Caco-2 (cell line): ENCODE measurements at regions not wholly inside any gene's neighbourhood (a gene's known extent, or its start where the extent isn't known, plus 50 kb on each side); places are given as distances from the start of the nearest gene placed in this dataset.

Experiments
- BruUV-seq: library from RNA; stranded (reverse); fragments of 400-500 nt; replicated peaks from 2 replicates; lab custom pipeline; 2021; lab: Mats Ljungman, UMichigan
- CTCF ChIA-PET: fragments of 300-600 bp; sonication (Branson Sonifier 250); formaldehyde crosslinking; loops from one replicate; lab custom pipeline; 2022; ENCODE audit warnings: antibody characterized with exemption; lab: Charles Lee
- POLR2A ChIA-PET: fragments of 300-600 bp; sonication (Branson Sonifier 250); formaldehyde crosslinking; loops from one replicate; lab custom pipeline; 2022; ENCODE audit warnings: antibody characterized with exemption; lab: Charles Lee
- DNase-seq, 2 experiments: peaks; one replicate each; pipeline versions ENCODE4 v3.0.0 to v3.0.0-alpha.2; 2020 to 2022
- H3K27me3 ChIP-seq: replicated peaks from 2 replicates; pipeline ENCODE4 v1.6.0; 2011; ENCODE audit warnings: low read length; ENCODE audit not compliant: control insufficient read depth, insufficient read depth
- H3K36me3 ChIP-seq: 2 replicates; pipeline ENCODE4 v1.5.1; 2011; ENCODE audit warnings: low read length; ENCODE audit not compliant: control insufficient read depth, insufficient read depth
- H3K4me1 ChIP-seq: fragments of 250-450 bp; sonication (Bioruptor Pico); 2 replicates; pipeline ENCODE4 v1.5.1; 2020; ENCODE audit warnings: mild to moderate bottlenecking
- H3K4me3 ChIP-seq: 2 replicates; pipeline ENCODE4 v1.5.1; 2011; ENCODE audit warnings: low read depth, mild to moderate bottlenecking, control low read depth, low read length
- H3K9me3 ChIP-seq: fragments of 250-450 bp; sonication (Bioruptor Pico); 2 replicates; pipeline ENCODE4 v1.5.1; 2020; ENCODE audit warnings: mild to moderate bottlenecking, moderate library complexity
- H3K27ac Mint-ChIP-seq: one replicate; pipeline ENCODE4 v1.8.0; 2022; ENCODE audit warnings: mixed read lengths; ENCODE audit not compliant: unreplicated experiment
- H3K27me3 Mint-ChIP-seq: one replicate; pipeline ENCODE4 v1.8.0; 2022; ENCODE audit warnings: mixed read lengths; ENCODE audit not compliant: insufficient read depth, unreplicated experiment
- H3K36me3 Mint-ChIP-seq: one replicate; pipeline ENCODE4 v1.8.0; 2022; ENCODE audit warnings: mild to moderate bottlenecking, mixed read lengths; ENCODE audit not compliant: insufficient read depth, unreplicated experiment
- H3K4me1 Mint-ChIP-seq: one replicate; pipeline ENCODE4 v1.8.0; 2022; ENCODE audit warnings: low read depth, mixed read lengths; ENCODE audit not compliant: unreplicated experiment
- H3K4me3 Mint-ChIP-seq: one replicate; pipeline ENCODE4 v1.8.0; 2022; ENCODE audit warnings: mild to moderate bottlenecking, moderate library complexity, mixed read lengths; ENCODE audit not compliant: unreplicated experiment
- H3K9me3 Mint-ChIP-seq: one replicate; pipeline ENCODE4 v1.8.0; 2022; ENCODE audit warnings: mixed read lengths; ENCODE audit not compliant: unreplicated experiment
- intact Hi-C: fragments of 100-400 bp; cut with micrococcal nuclease; formaldehyde crosslinking; loops from one replicate; pipeline ENCODE4 v1.10.0; 2022; ENCODE audit not compliant: unreplicated experiment
- TF ChIP-seq, protein P1 (sequence below), 2 experiments: fragments of 200-600 bp in 1 of 2; IDR thresholded peaks; 1 replicate in 1 of 2; 2 replicates in 1 of 2; pipeline versions ENCODE4 v1.5.1 to v1.8.0; 2011 to 2022; ENCODE audit warnings: antibody characterized with exemption in 1 of 2, control low read depth in 1 of 2, inconsistent platforms in 1 of 2, low read depth in 1 of 2, low read length in 1 of 2, mild to moderate bottlenecking in 1 of 2, moderate library complexity in 1 of 2; ENCODE audit not compliant: insufficient read depth in 1 of 2, severe bottlenecking in 1 of 2, unreplicated experiment in 1 of 2

GRCh38 chr3:163657088-163657487 lies 1421.2 kb downstream of the SI start:
- ChIA-PET POLR2A (no interaction called here), CTCF (no interaction called here)
- no peaks in the 10 kb centered on the region for H3K9me3 ChIP-seq
- no TSS peak for BruUV-seq
- Mint-ChIP-seq H3K36me3 (no peaks in the 10 kb centered on the region), H3K27me3 (peaks cover 3% of the 10 kb centered on the region), H3K4me1 (no peaks in the 10 kb centered on the region), H3K9me3 (no peaks in the 10 kb centered on the region), H3K27ac (no peak overlapping the region), H3K4me3 (no peak overlapping the region)
- intact Hi-C loops: no loop called here
- H3K4me3 ChIP-seq: no peak overlapping the region
- no peak for DNase-seq
- no peaks in the 10 kb centered on the region for H3K36me3 ChIP-seq
- H3K27me3 ChIP-seq: no peaks in the 10 kb centered on the region
- no peaks in the 10 kb centered on the region for H3K4me1 ChIP-seq
- TF ChIP-seq, protein P1, sequence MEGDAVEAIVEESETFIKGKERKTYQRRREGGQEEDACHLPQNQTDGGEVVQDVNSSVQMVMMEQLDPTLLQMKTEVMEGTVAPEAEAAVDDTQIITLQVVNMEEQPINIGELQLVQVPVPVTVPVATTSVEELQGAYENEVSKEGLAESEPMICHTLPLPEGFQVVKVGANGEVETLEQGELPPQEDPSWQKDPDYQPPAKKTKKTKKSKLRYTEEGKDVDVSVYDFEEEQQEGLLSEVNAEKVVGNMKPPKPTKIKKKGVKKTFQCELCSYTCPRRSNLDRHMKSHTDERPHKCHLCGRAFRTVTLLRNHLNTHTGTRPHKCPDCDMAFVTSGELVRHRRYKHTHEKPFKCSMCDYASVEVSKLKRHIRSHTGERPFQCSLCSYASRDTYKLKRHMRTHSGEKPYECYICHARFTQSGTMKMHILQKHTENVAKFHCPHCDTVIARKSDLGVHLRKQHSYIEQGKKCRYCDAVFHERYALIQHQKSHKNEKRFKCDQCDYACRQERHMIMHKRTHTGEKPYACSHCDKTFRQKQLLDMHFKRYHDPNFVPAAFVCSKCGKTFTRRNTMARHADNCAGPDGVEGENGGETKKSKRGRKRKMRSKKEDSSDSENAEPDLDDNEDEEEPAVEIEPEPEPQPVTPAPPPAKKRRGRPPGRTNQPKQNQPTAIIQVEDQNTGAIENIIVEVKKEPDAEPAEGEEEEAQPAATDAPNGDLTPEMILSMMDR (IDR thresholded peaks at IDR 0.05; ENCODE audit: insufficient read depth in 1 of 2, low read depth in 1 of 2, low read length in 1 of 2, severe bottlenecking in 1 of 2, unreplicated experiment in 1 of 2): no peak

- Mint-ChIP-seq H3K9me3 (no peaks in the 10 kb centered on the region), H3K4me1 (no peaks in the 10 kb centered on the region), H3K4me3 (no peak overlapping the region), H3K36me3 (no peaks in the 10 kb centered on the region), H3K27me3 (peaks cover 3% of the 10 kb centered on the region), H3K27ac (no peak overlapping the region)
- H3K4me1 ChIP-seq: no peaks in the 10 kb centered on the region
- BruUV-seq: no TSS peak
- H3K9me3 ChIP-seq: no peaks in the 10 kb centered on the region
- H3K4me3 ChIP-seq: no peak overlapping the region
- H3K27me3 ChIP-seq: no peaks in the 10 kb centered on the region
- intact Hi-C loops: no loop called here
- H3K36me3 ChIP-seq: no peaks in the 10 kb centered on the region
- POLR2A ChIA-PET: no interaction called here
- CTCF ChIA-PET: no interaction called here
- TF ChIP-seq, protein P1 (IDR thresholded peaks at IDR 0.05; ENCODE audit: insufficient read depth in 1 of 2, low read depth in 1 of 2, low read length in 1 of 2, severe bottlenecking in 1 of 2, unreplicated experiment in 1 of 2): no peak
- DNase-seq: no peak
Observed at GRCh38 chr3:163655021-163655420, 1423.3 kb downstream of the SI start.

DNA sequence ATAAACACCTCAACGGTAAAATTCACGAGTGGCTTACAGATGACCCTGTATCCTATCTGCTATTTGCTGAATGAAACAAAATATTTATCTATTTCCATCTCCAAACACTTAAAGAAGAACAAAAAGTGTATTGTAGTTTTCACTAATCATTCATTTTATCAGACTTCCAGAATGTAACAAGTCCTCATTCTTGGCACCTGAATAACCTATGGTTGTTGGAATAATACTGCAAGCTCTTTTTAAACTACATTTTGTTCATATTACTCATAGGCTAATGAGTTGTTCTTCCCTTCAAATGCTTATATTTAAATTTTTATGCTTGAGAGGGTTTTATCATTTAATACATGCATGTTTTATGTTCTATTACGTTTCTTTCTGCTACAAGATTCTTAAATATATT lies 1434.1 kb downstream of the SI start:
- H3K36me3 Mint-ChIP-seq: no peaks in the 10 kb centered on the region
- no peaks in the 10 kb centered on the region for H3K4me1 Mint-ChIP-seq
- peaks cover 10% of the 10 kb centered on the region for H3K9me3 Mint-ChIP-seq
- BruUV-seq: no TSS peak
- ChIA-PET POLR2A (no interaction called here), CTCF (no interaction called here)
- Histone ChIP-seq H3K36me3 (no peaks in the 10 kb centered on the region), H3K9me3 (no peaks in the 10 kb centered on the region), H3K4me1 (no peaks in the 10 kb centered on the region), H3K27me3 (no peaks in the 10 kb centered on the region), H3K4me3 (no peak overlapping the region)
- TF ChIP-seq, protein P1 (IDR thresholded peaks at IDR 0.05; ENCODE audit: insufficient read depth in 1 of 2, low read depth in 1 of 2, low read length in 1 of 2, severe bottlenecking in 1 of 2, unreplicated experiment in 1 of 2): no peak
- H3K27ac Mint-ChIP-seq: no peak overlapping the region
- no peak overlapping the region for H3K4me3 Mint-ChIP-seq
- intact Hi-C loops: no loop called here
- DNase-seq: no peak
- no peaks in the 10 kb centered on the region for H3K27me3 Mint-ChIP-seq
